ENCODE measurements at regions not wholly inside any gene's neighbourhood (a gene's known extent, or its start where the extent isn't known, plus 50 kb on each side); places are given as distances from the start of the nearest gene placed in this dataset.

DNA sequence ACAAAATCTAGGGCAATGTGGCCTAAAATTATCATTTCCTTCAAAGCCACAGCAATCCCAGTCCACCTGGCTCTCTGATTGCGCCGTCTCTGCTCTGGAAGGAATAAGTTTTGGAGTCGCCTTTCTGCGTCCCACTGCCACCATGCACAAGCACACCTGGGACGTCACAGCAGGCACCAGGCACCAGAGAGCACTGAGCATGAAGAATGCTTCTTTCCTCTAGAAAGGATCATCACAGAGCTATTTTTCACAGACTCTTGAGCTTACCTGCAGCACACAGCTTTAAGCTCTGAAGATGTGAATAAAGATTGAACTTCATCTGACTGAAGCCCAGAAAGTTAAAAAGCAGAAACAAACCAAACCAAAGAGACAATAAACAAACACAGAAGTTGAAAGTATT is 170.0 kb upstream of the PPARGC1A start:
- no peak for TF ChIP-seq POLR2A (IDR thresholded peaks at IDR 0.05)
- TF ChIP-seq, protein P1, sequence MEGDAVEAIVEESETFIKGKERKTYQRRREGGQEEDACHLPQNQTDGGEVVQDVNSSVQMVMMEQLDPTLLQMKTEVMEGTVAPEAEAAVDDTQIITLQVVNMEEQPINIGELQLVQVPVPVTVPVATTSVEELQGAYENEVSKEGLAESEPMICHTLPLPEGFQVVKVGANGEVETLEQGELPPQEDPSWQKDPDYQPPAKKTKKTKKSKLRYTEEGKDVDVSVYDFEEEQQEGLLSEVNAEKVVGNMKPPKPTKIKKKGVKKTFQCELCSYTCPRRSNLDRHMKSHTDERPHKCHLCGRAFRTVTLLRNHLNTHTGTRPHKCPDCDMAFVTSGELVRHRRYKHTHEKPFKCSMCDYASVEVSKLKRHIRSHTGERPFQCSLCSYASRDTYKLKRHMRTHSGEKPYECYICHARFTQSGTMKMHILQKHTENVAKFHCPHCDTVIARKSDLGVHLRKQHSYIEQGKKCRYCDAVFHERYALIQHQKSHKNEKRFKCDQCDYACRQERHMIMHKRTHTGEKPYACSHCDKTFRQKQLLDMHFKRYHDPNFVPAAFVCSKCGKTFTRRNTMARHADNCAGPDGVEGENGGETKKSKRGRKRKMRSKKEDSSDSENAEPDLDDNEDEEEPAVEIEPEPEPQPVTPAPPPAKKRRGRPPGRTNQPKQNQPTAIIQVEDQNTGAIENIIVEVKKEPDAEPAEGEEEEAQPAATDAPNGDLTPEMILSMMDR (IDR thresholded peaks at IDR 0.05), result no peak
